ENCODE measurements at regions not wholly inside any gene's neighbourhood (a gene's known extent, or its start where the extent isn't known, plus 50 kb on each side); places are given as distances from the start of the nearest gene placed in this dataset.

DNA sequence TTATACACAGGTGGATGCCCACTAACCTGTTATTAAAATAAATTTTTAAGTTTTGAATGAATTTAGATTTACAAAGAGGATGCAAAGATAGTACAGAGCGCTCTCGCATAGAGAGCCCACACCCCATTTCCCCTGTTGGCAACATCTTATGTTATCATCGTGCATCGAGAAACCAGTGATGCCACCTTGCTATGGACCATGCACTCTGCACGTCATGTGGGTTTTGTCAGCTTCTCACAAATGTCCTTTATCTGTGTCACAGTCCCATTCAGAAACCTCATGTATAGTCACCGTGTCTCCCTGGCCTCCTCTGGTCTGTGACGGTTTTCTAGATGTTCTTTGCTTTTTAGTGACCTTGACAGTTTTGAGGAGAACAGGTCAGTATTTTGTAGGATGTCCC lies 60.0 kb downstream of the ING1 start:
- no peak for DNase-seq (ENCODE audit: low spot score)

DNA sequence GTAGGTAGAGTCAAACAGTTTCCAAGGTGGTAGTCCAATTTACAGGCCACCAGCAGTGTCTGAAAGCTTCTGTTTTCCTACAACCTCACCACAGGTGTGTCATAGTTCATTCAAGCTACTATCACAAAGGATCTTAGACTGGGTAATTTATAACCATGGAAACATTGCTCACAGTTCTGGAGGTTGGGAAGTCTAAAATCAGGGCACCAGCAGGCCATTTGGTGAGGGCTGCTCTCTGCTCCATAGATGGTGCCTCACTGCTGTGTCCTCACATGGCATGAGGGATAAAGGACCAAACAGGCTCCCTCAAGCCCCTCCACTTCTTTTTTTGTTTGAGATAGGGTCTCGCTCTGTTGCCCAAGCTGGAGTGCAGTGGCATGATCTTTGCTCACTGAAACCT lies 60.6 kb downstream of the ING1 start:
- no peak for DNase-seq (ENCODE audit: low spot score)

DNA sequence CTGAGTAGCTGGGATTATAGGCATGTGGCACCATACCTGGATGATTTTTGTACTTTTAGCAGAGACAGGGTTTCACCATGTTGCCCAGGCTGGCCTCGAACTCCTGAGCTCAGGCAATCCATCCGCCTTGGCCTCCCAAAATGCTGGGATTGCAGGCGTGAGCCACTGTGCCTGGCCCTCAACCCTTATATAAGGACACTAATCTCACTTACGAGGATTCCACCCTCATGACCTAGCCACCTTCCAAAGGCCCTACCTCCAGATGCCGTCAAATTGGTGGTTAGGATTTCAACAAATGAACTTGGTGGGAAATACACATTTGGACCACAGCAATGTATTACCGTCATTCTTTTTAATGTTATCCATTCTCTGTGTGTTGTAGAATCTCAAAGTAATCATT lies 61.0 kb downstream of the ING1 start:
- DNase-seq (ENCODE audit: low spot score), result no peak

DNA sequence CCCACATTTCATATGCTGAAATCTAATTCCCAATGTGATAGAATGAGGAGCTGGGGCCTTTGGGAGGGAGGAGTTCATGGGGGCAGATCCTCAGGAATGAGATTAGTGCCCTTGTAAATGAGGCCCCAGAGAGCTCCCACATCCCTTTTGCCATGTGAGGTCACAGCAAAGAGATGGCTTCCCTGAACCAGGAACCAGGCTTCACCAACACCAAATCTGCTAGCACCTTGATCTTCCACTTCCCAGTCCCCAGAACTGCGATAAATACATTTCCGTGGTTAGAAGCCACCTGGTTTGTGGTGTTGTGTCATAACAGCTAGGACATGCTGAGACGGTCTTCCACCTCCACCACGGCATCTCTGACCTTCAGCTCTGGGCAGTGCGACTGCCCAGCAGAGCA lies 62.1 kb downstream of the ING1 start:
- DNase-seq (ENCODE audit: low spot score), result no peak

DNA sequence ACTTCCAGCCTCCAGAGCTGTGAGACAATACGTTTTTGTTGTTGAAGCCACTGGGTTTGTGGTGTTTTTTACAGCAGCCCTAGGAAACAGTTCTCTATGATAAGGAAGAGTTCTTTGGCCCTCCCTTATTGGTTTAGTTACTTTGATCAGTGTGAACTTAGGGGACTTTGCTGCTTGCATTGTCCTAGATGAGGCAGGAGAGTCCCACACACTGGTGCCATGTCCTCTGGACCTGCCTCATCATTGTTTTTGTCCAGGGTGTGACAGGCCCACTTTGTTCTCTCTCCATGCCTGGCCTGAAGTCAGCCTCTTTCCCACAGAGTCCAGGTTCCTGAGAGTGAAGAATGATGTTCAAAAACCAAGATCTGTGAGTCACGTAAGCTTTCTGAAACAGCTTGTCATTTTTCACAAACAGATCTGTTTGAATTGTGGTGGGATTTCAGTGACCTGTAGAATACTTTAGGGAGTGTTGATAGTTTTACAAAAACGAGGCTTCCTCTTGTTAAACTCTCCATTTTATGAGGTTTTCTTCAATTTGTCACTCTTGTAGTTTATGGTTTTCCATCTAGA lies 63.8 kb downstream of the ING1 start:
- no peak for DNase-seq (ENCODE audit: low spot score)

DNA sequence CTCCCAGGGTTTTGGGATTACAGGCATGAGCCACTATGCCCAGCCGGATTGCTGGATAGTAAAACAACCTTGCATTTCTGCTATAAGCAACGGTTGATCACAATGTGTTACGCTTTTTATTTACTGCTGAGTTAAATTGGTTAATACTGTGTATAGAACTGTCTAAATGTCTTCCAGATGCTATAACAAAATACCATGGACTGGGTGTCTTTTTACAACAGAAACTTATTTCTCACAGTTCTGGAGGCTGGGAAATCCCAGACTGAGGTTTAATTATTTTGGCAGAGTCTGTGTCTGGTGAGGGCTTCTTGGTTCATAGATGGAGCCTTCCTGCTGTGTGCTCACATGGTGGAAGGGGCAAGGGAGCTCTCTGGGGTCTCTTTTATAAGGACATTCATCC lies 65.5 kb downstream of the ING1 start:
- no peak for DNase-seq (ENCODE audit: low spot score)

DNA sequence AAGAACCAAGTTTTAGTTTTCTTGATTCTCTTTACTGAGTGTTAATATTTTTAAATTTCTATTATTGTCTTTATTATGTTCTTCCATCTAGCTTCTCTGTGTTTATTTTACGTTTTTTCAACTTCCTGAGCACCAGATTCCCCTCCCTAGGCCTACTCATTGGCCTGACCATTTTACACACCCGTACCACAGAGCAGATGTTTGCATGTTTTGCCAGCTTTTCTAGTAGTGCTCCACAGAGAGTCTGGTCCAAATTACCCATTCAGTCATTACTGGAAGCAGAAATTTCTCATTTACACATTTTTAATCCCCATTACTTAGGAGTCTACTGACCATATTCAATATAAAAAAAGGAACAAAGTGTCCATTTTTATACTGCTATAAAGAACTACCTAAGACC lies 66.9 kb downstream of the ING1 start:
- no peak for DNase-seq (ENCODE audit: low spot score)

DNA sequence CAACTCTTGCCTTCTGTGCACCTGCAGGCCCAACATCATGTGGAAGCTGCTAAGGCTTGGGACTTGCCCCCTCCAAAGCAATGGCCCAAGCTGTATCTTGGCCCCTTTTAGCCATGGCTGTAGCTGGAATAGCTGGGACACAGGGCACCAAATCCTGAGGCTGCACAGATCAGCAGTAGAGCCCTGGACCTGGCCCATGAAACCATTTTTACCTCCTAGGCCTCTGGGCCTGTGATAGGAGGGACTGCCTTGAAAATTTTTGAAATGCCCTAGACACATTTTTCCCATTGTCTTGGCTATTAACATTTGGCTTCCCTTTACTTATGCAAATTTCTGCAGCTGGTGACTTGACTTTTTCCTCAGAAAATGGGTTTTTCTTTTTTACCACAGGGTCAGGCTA lies 68.7 kb downstream of the ING1 start:
- no peak for DNase-seq (ENCODE audit: low spot score)

DNA sequence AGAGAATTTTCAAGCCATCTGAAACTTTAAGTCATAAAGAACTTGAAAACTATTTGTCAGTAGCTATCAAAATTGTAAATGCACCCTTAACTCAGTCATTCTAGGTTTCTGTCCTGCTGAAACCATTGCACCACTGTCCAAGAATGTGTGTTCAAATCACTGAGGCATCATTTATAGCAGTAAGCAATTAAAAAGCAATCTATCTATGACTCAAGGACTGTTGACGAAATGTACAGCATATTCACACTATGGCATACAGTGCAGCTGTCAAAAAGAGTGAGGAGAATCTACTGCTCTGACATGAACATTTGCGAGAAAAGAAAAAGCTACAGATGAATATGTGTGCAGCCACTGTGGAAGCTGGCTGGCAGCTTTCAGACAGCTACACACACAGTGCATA lies 71.2 kb downstream of the ING1 start:
- DNase-seq (ENCODE audit: low spot score), result no peak

DNA sequence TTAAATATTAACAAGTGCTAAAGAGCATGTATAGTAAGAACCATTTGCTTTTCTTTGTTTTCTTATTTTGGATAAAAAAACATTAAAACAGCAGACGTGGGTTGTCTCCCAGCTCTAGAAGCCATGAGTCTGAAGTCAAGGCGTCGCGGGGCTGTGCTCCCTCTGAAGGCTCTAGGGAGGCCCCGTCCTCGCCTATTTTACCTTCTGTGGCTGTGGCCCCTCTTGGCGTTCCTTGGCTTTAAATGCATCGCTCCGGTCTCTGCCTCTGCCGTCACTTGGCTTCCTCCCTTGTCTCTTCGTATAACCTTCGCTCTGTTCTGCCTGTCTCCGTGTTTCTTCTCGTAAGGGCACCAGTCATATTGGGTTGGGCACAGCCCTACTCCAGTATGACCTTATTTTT lies 75.3 kb downstream of the ING1 start:
- no peak for DNase-seq (ENCODE audit: low spot score)

DNA sequence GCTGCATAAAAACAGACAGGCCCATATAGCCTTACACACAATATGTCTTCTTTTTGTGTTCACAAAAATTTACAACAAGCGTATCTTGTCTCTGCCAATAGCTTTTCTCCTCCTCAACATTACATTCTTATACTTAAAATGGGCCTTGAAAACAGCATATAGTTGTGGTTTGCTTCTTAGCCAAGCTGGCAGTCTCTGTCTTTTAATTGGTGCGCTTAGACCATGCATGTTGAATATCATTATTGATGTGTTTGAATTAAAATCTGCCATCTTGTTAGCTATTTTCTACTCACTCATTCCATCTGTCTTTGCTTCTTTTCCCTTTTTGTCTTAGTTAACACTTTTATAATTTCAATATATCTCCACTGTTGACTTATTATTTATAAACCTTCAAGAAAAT lies 76.4 kb downstream of the ING1 start:
- no peak for DNase-seq (ENCODE audit: low spot score)

DNA sequence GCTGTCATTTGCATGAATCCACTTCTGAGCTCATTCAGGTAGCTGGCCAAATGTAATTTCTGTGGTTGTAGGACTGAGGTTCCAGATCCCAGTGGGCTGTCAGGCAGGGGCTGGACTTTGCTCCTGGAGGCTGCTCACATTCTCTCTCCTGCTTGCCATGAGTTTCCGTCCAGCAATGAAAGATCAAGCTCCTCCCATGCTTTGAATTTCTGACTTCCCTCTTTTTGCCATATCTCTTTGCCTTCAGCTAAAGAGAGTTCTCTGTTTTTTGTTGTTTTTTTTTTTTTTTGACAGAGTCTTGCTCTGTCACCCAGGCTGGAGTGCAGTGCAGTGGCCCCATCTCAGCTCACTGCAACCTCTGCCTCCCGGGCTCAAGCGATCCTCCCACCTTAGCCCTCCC lies 76.9 kb downstream of the ING1 start:
- DNase-seq (ENCODE audit: low spot score), result no peak

DNA sequence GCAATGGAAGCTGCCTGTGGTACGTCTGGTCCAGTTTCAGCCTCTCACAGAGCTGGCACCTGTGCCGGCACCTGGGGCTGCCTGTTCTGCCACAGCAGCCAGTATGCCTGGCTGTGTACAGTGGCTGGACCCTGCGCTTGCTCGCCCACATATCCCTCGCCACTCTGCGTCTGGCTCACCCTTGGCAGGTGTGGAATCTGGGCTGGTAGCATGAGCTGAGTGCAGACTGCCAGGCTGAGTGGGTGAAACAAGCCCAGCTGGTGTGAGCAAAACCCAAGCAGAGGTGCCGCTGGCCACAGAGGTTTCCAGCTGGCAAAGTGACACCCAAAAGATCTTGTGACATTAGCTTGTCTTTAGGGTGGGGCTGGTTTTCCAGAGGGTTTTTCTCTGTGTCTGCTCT lies 80.7 kb downstream of the ING1 start:
- no peak for DNase-seq (ENCODE audit: low spot score)

DNA sequence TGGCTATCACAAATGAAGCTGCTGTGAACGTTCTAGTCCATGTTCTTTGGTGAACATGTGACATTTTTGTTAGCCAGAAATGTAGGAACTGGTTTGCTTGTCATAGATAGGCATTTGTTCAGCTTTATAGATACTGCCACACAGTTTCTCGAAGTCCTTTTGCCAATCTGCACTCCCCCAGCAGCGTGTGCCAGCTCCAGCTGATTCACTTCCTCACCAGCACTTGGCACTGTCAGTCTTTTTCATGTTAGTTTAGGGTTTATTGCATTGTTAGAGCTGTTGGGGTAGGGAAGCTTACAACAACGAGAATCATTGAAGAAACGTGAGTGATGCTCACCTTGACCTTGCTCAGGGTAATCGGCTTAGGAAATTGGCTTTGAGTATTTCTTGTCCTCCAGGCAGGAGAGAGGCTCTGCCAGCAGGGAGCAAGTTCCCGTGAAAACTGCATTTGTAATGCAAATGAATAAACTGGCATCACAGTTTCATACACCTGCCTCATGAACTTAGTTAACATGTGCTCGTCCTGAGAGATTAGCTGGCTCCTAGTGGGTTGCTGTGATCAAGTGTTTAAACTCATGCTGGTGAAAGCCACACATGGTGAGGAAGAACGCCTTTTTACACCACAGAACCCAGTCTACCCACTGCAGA lies 83.9 kb downstream of the ING1 start:
- DNase-seq (ENCODE audit: low spot score), result no peak

DNA sequence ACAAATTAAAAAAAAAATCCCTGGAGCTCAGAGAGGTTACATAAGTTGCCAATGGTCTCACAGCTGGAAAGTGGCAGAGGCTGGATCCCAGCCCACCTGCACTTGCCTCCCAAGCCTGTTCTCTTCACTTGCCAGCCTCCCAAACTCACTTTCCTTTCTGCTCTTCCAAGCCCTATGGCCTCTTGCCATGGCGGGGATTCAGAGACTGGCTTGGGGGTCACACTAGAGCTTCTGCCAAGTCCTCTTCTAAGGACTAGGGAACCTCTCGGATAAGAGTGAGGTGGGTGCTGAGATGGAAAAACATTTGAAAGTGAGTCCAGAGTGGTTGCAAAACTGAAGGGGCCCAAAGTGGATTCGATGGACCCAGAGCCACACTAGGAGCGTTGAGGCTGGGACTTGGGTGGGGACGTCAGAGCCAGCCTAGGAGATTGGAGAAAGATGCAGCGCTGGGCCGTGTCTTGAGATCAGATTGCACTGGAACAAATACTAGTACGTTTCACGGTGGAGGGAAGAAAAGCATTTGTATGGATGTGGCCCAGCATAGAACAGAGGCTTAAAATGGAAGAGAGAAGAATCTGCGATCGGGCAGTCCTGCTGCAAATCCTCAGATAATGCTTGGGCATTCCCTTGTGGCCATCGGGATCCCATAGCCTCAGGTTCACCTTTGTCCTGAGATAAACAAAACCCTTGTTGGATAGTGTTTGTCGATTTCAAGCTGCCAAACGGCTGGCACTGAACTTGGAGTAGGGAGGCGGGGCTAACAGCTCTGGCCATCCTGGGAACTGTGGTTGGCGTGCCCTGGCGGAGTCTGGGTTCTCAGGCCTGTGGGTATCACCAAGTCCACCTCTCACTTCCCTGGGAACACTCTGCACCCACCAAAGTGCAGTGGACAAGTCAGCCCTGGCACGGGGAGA lies 84.8 kb downstream of the ING1 start:
- no peak for DNase-seq (ENCODE audit: low spot score)

DNA sequence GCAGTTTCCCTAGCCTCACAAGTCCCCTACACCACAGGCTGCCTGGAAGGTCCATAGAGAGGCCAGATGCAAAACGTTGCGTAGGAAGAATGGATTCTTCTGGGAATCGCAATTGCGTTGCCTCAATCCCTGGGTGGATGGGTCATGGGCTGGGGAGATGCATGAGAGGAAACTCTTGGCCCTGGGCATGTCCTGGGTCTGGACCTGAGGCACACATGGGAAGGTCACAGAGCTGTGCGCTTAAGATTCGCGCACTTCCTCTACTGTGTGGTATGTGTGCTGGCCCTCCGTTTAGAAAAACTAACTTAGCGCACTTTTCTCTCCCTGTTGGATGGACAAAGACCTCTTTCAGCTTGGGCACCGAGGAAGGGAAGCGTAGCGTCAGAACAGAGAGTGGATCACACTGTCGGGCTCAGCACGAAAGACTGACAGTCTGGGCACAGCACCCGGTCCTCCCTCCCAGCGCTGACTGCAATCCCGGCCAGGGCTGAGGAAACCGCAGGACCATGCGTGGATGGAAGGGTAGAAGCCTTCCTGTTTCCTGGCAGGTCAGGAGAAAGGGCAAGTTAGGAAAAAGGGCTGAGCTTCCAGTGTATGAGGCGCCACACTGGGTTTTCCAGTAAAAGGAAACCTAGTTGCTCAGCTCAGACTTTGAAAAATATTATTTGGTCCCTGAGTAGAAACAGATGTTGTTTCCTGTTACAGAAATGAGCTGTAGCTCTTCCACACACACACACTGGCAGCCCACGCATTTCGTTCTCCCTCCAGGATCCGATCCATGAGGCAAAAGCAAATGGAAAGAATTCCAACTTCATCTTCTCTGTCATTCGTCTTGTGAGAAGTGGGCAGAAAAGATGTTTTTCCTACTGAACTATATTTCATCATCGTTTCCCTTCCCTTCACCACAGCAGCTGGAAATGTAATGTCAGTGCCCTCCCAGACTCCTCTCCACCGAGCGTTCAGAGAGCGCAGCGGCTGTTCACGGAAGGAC lies 86.0 kb downstream of the ING1 start:
- DNase-seq (ENCODE audit: low spot score), result peak; percentile 77

DNA sequence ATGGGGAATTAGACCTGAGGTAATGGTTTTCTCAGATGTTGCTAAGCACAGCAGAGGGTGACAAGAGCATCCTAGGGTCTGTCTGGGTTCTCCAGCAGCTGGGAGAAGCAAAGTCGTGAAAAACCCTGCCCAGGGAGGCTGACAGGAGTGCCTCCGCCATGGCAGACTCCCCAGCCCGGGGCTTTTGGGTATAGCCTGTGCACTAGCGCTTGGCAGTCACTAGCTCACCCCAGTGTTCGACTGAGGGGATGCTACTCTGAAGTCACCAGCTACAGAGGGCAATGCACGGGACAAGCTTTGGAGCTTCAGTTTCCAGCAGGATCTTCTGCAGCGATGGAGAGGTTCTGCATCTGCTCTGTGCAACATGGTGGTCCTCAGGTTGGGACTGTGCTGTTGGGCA lies 87.5 kb downstream of the ING1 start:
- no peak for DNase-seq (ENCODE audit: low spot score)

DNA sequence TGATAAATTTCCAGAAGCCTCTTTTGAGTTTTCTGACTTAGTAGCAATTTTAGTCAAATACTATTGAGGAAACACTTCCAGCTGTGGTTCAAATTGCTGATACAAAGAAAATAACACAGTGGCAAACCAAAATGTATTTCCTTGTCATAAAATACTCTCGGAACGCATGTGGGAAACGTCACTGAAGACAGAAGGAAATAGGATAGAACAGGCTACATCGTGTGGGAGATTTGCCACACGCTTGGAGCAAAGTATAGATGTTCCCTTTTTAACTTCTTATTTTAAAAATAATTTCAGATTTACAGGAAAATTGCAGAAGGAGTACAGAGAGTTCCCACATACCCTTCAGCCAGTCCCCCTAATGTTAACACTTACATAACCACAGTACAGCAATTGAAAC lies 88.8 kb downstream of the ING1 start:
- no peak for DNase-seq (ENCODE audit: low spot score)

DNA sequence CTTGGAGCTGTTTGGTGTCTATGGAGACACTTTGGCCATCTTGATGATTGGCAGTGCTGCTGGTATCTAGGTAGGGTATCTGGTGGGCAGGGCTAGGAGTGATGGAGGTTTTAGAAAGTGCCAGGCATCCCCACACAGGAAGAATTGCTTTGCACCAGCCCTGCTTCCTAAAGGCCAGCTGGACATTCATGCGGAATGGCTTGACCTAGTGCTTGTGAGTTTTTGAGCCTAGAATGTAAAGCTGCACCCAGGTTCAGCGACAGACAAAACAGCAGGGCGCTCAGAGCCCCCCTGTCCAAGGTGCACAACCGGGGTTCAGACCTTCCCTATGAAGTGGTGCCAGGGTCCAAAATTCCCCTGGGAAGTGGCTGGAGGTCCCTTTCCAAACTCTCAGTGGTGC lies 93.1 kb downstream of the ING1 start:
- no peak for DNase-seq (ENCODE audit: low spot score)

DNA sequence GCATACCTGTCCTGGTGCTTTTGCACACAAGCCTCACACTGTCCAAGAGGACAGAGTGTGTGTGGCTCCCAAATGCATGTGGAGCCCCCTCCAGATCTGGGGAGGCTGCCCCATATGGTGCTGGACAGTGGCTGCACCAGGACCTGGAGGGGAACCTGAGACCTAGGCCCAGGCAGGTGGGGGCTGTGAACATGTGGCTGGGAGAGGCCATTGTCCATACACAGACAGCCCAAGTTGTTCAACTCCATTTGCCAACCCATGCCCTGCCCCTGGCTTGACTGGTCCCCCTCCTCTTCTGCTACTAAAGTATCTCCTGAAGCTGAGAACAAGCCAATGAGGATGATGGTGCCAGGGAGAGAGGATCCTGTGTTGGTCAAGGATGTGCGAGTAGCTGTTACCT lies 94.0 kb downstream of the ING1 start:
- DNase-seq (ENCODE audit: low spot score), result no peak

DNA sequence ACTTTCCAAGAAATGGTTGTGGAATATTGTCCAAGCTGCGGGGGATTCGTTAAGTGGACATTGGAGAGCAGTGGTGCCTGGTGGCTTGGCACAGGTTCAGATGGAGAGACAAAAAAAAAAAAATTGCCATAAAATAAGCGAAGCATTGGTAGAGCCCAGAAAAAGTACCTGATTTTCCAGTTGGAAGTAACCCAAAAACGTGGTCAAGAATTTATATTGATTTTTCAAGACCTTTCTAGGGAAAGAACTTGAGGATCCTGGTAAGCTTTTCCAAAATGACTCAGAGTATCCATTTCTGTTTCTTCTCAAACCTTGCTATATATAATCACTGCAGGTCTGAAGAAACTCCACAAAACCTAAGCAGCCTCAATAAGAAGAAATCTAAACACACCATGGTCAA lies 94.6 kb downstream of the ING1 start:
- DNase-seq (ENCODE audit: low spot score), result peak; percentile 47
